ENCODE measurements at regions not wholly inside any gene's neighbourhood (a gene's known extent, or its start where the extent isn't known, plus 50 kb on each side); places are given as distances from the start of the nearest gene placed in this dataset.

- no peaks in the 10 kb centered on the region for H3K9me3 ChIP-seq (ENCODE audit: severe bottlenecking)
- H3K36me3 ChIP-seq (ENCODE audit: low read depth) = no peaks in the 10 kb centered on the region
- H3K27ac ChIP-seq (ENCODE audit: poor library complexity, severe bottlenecking) = no peak overlapping the region
- H3K27me3 ChIP-seq (ENCODE audit: insufficient read depth, poor library complexity, severe bottlenecking) = no peaks in the 10 kb centered on the region
- no peak for TF ChIP-seq CTCF (IDR thresholded peaks at IDR 0.05; ENCODE audit: poor library complexity, severe bottlenecking)
- H3K4me3 ChIP-seq (ENCODE audit: severe bottlenecking) = no peak overlapping the region
- no peaks in the 10 kb centered on the region for H3K4me1 ChIP-seq (ENCODE audit: insufficient read depth, poor library complexity, severe bottlenecking)
- DNase-seq (ENCODE audit: low spot score) (no peak), ATAC-seq (ENCODE audit: low read depth) (no peak)
These were observed 540.3 kb upstream of the B3GALT2 start for GRCh38 chr1:193726722-193727121.

- H3K4me3 ChIP-seq (ENCODE audit: severe bottlenecking) = no peak overlapping the region
- no peak for ATAC-seq (ENCODE audit: low read depth)
These were observed 526.0 kb upstream of the B3GALT2 start for GRCh38 chr1:193712392-193712791.

GRCh38 chr1:193709607-193710006, 523.2 kb upstream of the B3GALT2 start:
- Histone ChIP-seq H3K27me3 (ENCODE audit: insufficient read depth, poor library complexity, severe bottlenecking) (no peaks in the 10 kb centered on the region), H3K27ac (ENCODE audit: poor library complexity, severe bottlenecking) (no peak overlapping the region), H3K36me3 (ENCODE audit: low read depth) (no peaks in the 10 kb centered on the region), H3K9me3 (ENCODE audit: severe bottlenecking) (no peaks in the 10 kb centered on the region), H3K4me1 (ENCODE audit: insufficient read depth, poor library complexity, severe bottlenecking) (peaks cover 16% of the 10 kb centered on the region), H3K4me3 (ENCODE audit: severe bottlenecking) (no peak overlapping the region)
- DNase-seq (ENCODE audit: low spot score) (no peak), ATAC-seq (ENCODE audit: low read depth) (no peak)
- no peak for TF ChIP-seq CTCF (IDR thresholded peaks at IDR 0.05; ENCODE audit: poor library complexity, severe bottlenecking)

More at GRCh38 chr1:193712392-193712791, 526.0 kb upstream of the B3GALT2 start:
- Histone ChIP-seq H3K9me3 (ENCODE audit: severe bottlenecking) (no peaks in the 10 kb centered on the region), H3K27me3 (ENCODE audit: insufficient read depth, poor library complexity, severe bottlenecking) (no peaks in the 10 kb centered on the region), H3K4me1 (ENCODE audit: insufficient read depth, poor library complexity, severe bottlenecking) (peaks cover 8% of the 10 kb centered on the region), H3K36me3 (ENCODE audit: low read depth) (no peaks in the 10 kb centered on the region), H3K27ac (ENCODE audit: poor library complexity, severe bottlenecking) (no peak overlapping the region)
- TF ChIP-seq CTCF (IDR thresholded peaks at IDR 0.05; ENCODE audit: poor library complexity, severe bottlenecking) = no peak
- no peak for DNase-seq (ENCODE audit: low spot score)

GRCh38 chr1:193707271-193708021, 521.0 kb upstream of the B3GALT2 start:
- no peak overlapping the region for H3K4me3 ChIP-seq (ENCODE audit: severe bottlenecking)

More at GRCh38 chr1:193707271-193708021, 521.0 kb upstream of the B3GALT2 start:
- Histone ChIP-seq H3K36me3 (ENCODE audit: low read depth) (no peaks in the 10 kb centered on the region), H3K27ac (ENCODE audit: poor library complexity, severe bottlenecking) (peak overlapping the region; percentile 66), H3K9me3 (ENCODE audit: severe bottlenecking) (no peaks in the 10 kb centered on the region), H3K27me3 (ENCODE audit: insufficient read depth, poor library complexity, severe bottlenecking) (no peaks in the 10 kb centered on the region), H3K4me1 (ENCODE audit: insufficient read depth, poor library complexity, severe bottlenecking) (peaks cover 16% of the 10 kb centered on the region)
- ATAC-seq (ENCODE audit: low read depth) (peak; percentile 86), DNase-seq (ENCODE audit: low spot score) (no peak)
- TF ChIP-seq CTCF (IDR thresholded peaks at IDR 0.05; ENCODE audit: poor library complexity, severe bottlenecking) = no peak

Data from RWPE2 (cell line).